ENCODE measurements at regions not wholly inside any gene's neighbourhood (a gene's known extent, or its start where the extent isn't known, plus 50 kb on each side); places are given as distances from the start of the nearest gene placed in this dataset.

DNA sequence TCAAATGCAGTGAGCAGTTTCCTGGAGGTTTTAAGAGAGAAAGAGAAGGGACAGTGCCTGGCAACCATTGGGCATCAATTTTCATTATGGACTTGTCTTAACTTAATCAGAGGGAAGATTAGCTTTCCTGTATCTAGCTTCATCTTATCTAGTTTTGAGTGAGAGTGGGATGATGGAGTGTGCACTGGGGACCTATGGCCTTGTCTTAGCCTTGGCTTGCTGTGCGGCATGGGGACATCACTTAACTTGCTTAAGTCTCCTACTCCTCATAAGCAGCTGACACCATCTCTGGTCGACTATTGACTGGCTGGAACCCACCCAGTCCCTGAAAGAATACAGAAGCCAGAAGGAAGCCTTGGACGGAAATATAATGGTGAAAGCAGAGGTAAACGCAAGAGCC lies 344.0 kb downstream of the SOX11 start:
- H3K4me3 ChIP-seq (ENCODE audit: low read depth, low read length): no peak overlapping the region
- no peak for DNase-seq (ENCODE audit: low read depth)
- TF ChIP-seq, protein P1, sequence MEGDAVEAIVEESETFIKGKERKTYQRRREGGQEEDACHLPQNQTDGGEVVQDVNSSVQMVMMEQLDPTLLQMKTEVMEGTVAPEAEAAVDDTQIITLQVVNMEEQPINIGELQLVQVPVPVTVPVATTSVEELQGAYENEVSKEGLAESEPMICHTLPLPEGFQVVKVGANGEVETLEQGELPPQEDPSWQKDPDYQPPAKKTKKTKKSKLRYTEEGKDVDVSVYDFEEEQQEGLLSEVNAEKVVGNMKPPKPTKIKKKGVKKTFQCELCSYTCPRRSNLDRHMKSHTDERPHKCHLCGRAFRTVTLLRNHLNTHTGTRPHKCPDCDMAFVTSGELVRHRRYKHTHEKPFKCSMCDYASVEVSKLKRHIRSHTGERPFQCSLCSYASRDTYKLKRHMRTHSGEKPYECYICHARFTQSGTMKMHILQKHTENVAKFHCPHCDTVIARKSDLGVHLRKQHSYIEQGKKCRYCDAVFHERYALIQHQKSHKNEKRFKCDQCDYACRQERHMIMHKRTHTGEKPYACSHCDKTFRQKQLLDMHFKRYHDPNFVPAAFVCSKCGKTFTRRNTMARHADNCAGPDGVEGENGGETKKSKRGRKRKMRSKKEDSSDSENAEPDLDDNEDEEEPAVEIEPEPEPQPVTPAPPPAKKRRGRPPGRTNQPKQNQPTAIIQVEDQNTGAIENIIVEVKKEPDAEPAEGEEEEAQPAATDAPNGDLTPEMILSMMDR (IDR thresholded peaks at IDR 0.05; ENCODE audit: low read depth, low read length): no peak
- TF ChIP-seq, protein P2, sequence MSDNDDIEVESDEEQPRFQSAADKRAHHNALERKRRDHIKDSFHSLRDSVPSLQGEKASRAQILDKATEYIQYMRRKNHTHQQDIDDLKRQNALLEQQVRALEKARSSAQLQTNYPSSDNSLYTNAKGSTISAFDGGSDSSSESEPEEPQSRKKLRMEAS (IDR thresholded peaks at IDR 0.05; ENCODE audit: low read depth, low read length): no peak

DNA sequence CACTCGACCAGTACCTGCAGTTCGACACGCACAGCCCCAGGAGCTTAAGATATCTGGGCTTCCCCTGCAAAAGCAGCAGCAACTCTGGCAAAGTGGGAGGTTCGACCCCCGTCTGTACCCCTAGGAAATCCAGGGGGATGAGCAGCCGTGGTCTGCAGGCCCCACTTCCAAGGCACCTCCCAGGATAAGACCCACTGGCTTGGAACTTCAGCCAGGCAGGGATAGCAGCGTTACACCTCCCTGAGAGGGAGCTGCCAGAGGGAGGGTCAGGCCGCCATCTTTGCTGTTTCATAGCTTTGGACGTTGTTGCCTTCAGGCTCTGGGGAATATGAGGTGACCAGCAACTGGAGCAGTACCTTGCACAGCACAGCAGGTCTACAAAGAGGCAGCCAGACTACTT lies 351.1 kb downstream of the SOX11 start:
- no peak for TF ChIP-seq MYC (IDR thresholded peaks at IDR 0.05; ENCODE audit: low read depth, low read length)
- TF ChIP-seq, protein P2 (IDR thresholded peaks at IDR 0.05; ENCODE audit: low read depth, low read length): no peak
- TF ChIP-seq, protein P1 (IDR thresholded peaks at IDR 0.05; ENCODE audit: low read depth, low read length): no peak
- TF ChIP-seq POLR2A (IDR thresholded peaks at IDR 0.05; ENCODE audit: extremely low read depth, insufficient read length): no peak

DNA sequence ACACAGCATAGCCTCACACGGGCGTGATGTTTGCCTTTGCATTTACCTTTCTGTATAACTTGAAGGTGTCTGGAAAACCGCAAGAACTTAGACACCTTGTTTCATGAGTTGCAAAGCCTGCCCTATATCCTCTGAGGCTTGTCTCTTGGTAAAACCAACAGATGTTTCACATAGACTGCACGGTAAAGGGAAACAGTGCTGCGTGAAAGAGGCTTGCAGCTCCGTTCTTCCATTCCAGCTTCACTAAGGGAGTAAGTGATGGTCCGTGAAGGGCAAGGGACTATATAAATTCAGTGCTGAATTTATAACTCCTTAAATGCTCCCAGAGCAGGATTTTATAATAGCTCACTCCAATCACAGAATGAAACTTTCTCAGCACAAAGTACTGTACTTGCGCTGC lies 360.5 kb downstream of the SOX11 start:
- TF ChIP-seq MYC (IDR thresholded peaks at IDR 0.05; ENCODE audit: low read depth, low read length): no peak
- TF ChIP-seq, protein P1 (IDR thresholded peaks at IDR 0.05; ENCODE audit: low read depth, low read length): no peak
- TF ChIP-seq, protein P2 (IDR thresholded peaks at IDR 0.05; ENCODE audit: low read depth, low read length): no peak
- TF ChIP-seq POLR2A (IDR thresholded peaks at IDR 0.05; ENCODE audit: extremely low read depth, insufficient read length): no peak
- no peak for DNase-seq (ENCODE audit: low read depth)
- H3K4me3 ChIP-seq (ENCODE audit: low read depth, low read length): no peak overlapping the region

More for the DNA sequence above, 351.1 kb downstream of the SOX11 start:
- DNase-seq (ENCODE audit: low read depth): no peak
- H3K4me3 ChIP-seq (ENCODE audit: low read depth, low read length): no peak overlapping the region

DNA sequence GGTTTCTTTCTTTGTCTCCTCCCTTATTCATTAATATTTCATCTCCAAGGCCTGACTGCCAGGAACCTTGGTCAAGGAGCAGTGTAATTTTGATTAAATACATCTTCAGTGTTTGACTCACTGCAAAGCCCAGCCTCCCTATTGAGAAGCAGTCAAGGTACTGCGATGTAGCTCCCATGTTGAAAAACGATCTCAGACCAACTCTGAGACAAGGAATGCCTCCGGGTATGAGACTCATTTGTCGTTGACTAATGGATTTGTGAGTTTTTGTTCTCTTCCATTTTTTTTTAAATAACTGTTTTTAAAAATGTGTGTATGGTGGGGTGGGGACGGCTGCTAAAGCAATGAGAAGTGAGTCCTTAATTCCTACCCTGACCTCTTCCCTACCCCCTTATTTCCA lies 361.6 kb downstream of the SOX11 start:
- DNase-seq (ENCODE audit: low read depth): no peak
- TF ChIP-seq MYC (IDR thresholded peaks at IDR 0.05; ENCODE audit: low read depth, low read length) (no peak), POLR2A (IDR thresholded peaks at IDR 0.05; ENCODE audit: extremely low read depth, insufficient read length) (no peak)
- TF ChIP-seq, protein P1 (IDR thresholded peaks at IDR 0.05; ENCODE audit: low read depth, low read length): no peak
- TF ChIP-seq, protein P2 (IDR thresholded peaks at IDR 0.05; ENCODE audit: low read depth, low read length): no peak
- no peak overlapping the region for H3K4me3 ChIP-seq (ENCODE audit: low read depth, low read length)

DNA sequence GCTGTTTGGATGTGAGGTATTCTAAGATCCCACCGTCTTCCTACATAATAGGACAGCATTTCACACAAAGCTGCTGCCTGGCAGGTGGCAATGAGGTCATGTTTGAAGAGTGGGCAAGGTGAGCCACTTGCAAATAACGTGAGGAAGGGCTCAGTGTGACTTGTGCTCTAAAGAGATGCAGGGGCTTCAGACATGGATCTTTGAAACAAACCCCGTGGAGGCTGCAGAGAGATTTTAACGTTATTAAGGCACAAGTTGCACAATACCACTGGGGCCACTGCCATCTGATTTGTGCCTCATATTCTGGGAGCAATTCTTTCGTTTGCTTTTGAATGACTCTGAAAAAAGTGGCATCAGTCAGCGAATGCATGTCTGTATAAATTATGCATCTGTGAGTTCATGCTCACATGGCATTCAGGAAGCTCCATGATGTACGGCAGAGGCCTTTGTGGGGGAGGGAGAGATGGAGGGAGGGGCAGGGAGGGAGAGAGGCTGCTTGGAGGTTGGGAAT lies 362.0 kb downstream of the SOX11 start:
- no peak overlapping the region for H3K4me3 ChIP-seq (ENCODE audit: low read depth, low read length)
- no peak for DNase-seq (ENCODE audit: low read depth)
- no peak for TF ChIP-seq POLR2A (IDR thresholded peaks at IDR 0.05; ENCODE audit: extremely low read depth, insufficient read length)
- TF ChIP-seq, protein P2 (IDR thresholded peaks at IDR 0.05; ENCODE audit: low read depth, low read length): no peak
- TF ChIP-seq MYC (IDR thresholded peaks at IDR 0.05; ENCODE audit: low read depth, low read length): no peak
- TF ChIP-seq, protein P1 (IDR thresholded peaks at IDR 0.05; ENCODE audit: low read depth, low read length): no peak
